Hepatocyte (in vitro differentiated cells): ENCODE measurements at regions not wholly inside any gene's neighbourhood (a gene's known extent, or its start where the extent isn't known, plus 50 kb on each side); places are given as distances from the start of the nearest gene placed in this dataset.

Experiments
- EZH2 ChIP-seq: fragments of 200-600 bp; sonication (generic); IDR thresholded peaks from 2 replicates; pipeline ENCODE4 v1.6.1; 2016; ENCODE audit warnings: antibody characterized with exemption, mild to moderate bottlenecking, borderline replicate concordance
- TF ChIP-seq, protein P1 (sequence below): fragments of 200-600 bp; sonication (generic); IDR thresholded peaks from 2 replicates; pipeline ENCODE4 v1.5.1; 2016; ENCODE audit warnings: antibody characterized with exemption, mild to moderate bottlenecking; ENCODE audit not compliant: poor library complexity

DNA sequence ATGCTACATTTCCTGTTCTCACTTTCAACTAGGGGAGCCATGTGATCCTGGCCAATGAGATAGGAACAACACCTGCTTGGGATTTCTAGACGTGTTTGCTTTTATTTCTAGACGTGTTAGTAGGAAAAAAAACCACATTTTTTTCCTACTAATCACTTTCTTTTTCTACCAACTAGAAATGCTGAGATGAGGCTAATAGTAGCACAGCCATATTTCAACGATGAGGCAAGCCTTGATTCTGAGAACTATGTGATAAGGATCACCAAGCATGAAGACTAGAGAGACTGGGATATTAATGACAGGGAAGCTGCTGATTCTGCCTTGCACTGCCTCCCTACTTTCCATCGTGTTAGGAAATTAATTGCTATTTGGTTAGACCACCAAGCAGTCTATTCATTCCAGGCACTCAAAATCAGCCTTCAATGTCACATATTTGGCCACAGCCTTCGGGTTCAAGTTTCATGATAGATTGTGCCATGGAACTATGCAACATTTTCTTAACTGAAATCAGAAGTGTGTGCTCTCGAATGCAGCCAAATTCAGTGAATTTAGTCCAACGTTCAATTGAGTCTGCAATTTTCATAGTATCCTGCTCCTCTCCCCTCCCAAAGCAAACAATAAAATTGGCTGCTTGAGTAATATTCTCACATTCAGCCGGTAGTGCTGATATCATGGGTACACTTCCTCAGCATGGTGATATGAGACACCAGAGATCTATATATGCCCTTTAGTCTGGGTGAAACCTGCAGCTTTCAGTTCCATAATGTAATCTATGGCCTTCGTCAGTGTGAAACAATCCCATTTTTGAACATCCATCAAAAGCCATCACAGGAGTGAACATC, 98.1 kb downstream of the GPR37 start:
- TF ChIP-seq, protein P1, sequence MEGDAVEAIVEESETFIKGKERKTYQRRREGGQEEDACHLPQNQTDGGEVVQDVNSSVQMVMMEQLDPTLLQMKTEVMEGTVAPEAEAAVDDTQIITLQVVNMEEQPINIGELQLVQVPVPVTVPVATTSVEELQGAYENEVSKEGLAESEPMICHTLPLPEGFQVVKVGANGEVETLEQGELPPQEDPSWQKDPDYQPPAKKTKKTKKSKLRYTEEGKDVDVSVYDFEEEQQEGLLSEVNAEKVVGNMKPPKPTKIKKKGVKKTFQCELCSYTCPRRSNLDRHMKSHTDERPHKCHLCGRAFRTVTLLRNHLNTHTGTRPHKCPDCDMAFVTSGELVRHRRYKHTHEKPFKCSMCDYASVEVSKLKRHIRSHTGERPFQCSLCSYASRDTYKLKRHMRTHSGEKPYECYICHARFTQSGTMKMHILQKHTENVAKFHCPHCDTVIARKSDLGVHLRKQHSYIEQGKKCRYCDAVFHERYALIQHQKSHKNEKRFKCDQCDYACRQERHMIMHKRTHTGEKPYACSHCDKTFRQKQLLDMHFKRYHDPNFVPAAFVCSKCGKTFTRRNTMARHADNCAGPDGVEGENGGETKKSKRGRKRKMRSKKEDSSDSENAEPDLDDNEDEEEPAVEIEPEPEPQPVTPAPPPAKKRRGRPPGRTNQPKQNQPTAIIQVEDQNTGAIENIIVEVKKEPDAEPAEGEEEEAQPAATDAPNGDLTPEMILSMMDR, result no peak
- TF ChIP-seq EZH2, result no peak
